ENCODE measurements at regions not wholly inside any gene's neighbourhood (a gene's known extent, or its start where the extent isn't known, plus 50 kb on each side); places are given as distances from the start of the nearest gene placed in this dataset.
A peak's percentile ranks its signal among the peaks of the same experiment; 100 is the strongest.

GRCh38 chr9:115668521-115668920 lies 485.1 kb upstream of the PAPPA start:
- in situ Hi-C loops (cut with MboI) = no loop called here
- Histone ChIP-seq H4K20me1 (ENCODE audit: insufficient read depth) (no peaks in the 10 kb centered on the region), H3K79me2 (ENCODE audit: insufficient read depth) (no peaks in the 10 kb centered on the region), H3K27me3 (replicated peaks; ENCODE audit: insufficient read depth) (no peaks in the 10 kb centered on the region), H3F3A (ENCODE audit: insufficient read depth) (peaks cover 59% of the 10 kb centered on the region), H3K4me3 (peak overlapping the region; percentile 28), H3K9ac (peak overlapping the region; percentile 68), H3K27ac (peak overlapping the region; percentile 96), H3K9me3 (ENCODE audit: low read depth) (no peaks in the 10 kb centered on the region), H3K9me2 (ENCODE audit: insufficient read depth) (no peaks in the 10 kb centered on the region), H3K4me1 (ENCODE audit: insufficient read depth) (peaks cover 53% of the 10 kb centered on the region), H3K4me2 (ENCODE audit: unreplicated experiment) (peak overlapping the region; percentile 60), H2AFZ (no peak overlapping the region), H3K36me3 (ENCODE audit: low read depth) (no peaks in the 10 kb centered on the region)
- 16 to 20% methylated on average over 2 of the region's 2 CpGs for WGBS, 2 experiments (ENCODE audit: low coverage in 1 of 2, low lambda C conversion rate in 2 of 2, missing lambda C conversion rate in 2 of 2)
- peak; percentile 89 for DNase-seq
- TF ChIP-seq EZH2 (IDR thresholded peaks at IDR 0.05; ENCODE audit: insufficient read depth, poor library complexity, severe bottlenecking) (no peak), EZH2phosphoT487 (IDR thresholded peaks at IDR 0.05; ENCODE audit: insufficient read depth, low read depth) (no peak)

GRCh38 chr9:115671236-115671962 lies 482.2 kb upstream of the PAPPA start:
- Histone ChIP-seq H3K9ac (peak overlapping the region; percentile 86), H3K27ac (peak overlapping the region; percentile 99), H3K4me1 (ENCODE audit: insufficient read depth) (peaks cover 71% of the 10 kb centered on the region)

GRCh38 chr9:115671963-115672305 lies 481.7 kb upstream of the PAPPA start:
- Histone ChIP-seq H3K79me2 (ENCODE audit: insufficient read depth) (no peaks in the 10 kb centered on the region), H3K4me3 (peak overlapping the region; percentile 43; the same call in 1 of the 2 replicates), H3K9me3 (ENCODE audit: low read depth) (no peaks in the 10 kb centered on the region), H2AFZ (no peak overlapping the region), H3K36me3 (ENCODE audit: low read depth) (no peaks in the 10 kb centered on the region), H3K9me2 (ENCODE audit: insufficient read depth) (no peaks in the 10 kb centered on the region), H3K4me1 (ENCODE audit: insufficient read depth) (peaks cover 71% of the 10 kb centered on the region), H3F3A (ENCODE audit: insufficient read depth) (peaks cover 79% of the 10 kb centered on the region), H3K27ac (peak overlapping the region; percentile 99), H3K4me2 (ENCODE audit: unreplicated experiment) (peak overlapping the region; percentile 61), H4K20me1 (ENCODE audit: insufficient read depth) (no peaks in the 10 kb centered on the region), H3K27me3 (replicated peaks; ENCODE audit: insufficient read depth) (no peaks in the 10 kb centered on the region), H3K9ac (peak overlapping the region; percentile 86)
- no peak for DNase-seq
- WGBS, 2 experiments (ENCODE audit: low coverage in 1 of 2, low lambda C conversion rate in 2 of 2, missing lambda C conversion rate in 2 of 2) = 81 to 97% methylated on average over 1 of the region's 1 CpG
- TF ChIP-seq EZH2 (IDR thresholded peaks at IDR 0.05; ENCODE audit: insufficient read depth, poor library complexity, severe bottlenecking) = no peak
- TF ChIP-seq EZH2phosphoT487 (IDR thresholded peaks at IDR 0.05; ENCODE audit: insufficient read depth, low read depth) = no peak
- in situ Hi-C loops (cut with MboI) = no loop called here

More at GRCh38 chr9:115671236-115671962, 482.2 kb upstream of the PAPPA start:
- H3K9me3 ChIP-seq (ENCODE audit: low read depth) = no peaks in the 10 kb centered on the region
- H3K4me3 ChIP-seq = no peak overlapping the region
- no peaks in the 10 kb centered on the region for H4K20me1 ChIP-seq (ENCODE audit: insufficient read depth)
- in situ Hi-C loops (cut with MboI) = no loop called here
- H2AFZ ChIP-seq = no peak overlapping the region
- H3F3A ChIP-seq (ENCODE audit: insufficient read depth) = peaks cover 79% of the 10 kb centered on the region
- TF ChIP-seq EZH2 (IDR thresholded peaks at IDR 0.05; ENCODE audit: insufficient read depth, poor library complexity, severe bottlenecking) = no peak
- no peak for TF ChIP-seq EZH2phosphoT487 (IDR thresholded peaks at IDR 0.05; ENCODE audit: insufficient read depth, low read depth)
- H3K4me2 ChIP-seq (ENCODE audit: unreplicated experiment) = peak overlapping the region; percentile 61
- 84 to 88% methylated on average over 6 to 7 of the region's 7 CpGs for WGBS, 2 experiments (ENCODE audit: low coverage in 1 of 2, low lambda C conversion rate in 2 of 2, missing lambda C conversion rate in 2 of 2)
- no peaks in the 10 kb centered on the region for H3K36me3 ChIP-seq (ENCODE audit: low read depth)
- no peaks in the 10 kb centered on the region for H3K79me2 ChIP-seq (ENCODE audit: insufficient read depth)
- no peaks in the 10 kb centered on the region for H3K9me2 ChIP-seq (ENCODE audit: insufficient read depth)
- H3K27me3 ChIP-seq (replicated peaks; ENCODE audit: insufficient read depth) = no peaks in the 10 kb centered on the region
- peak; percentile 28 for DNase-seq

- Histone ChIP-seq H3K27ac (peak overlapping the region; percentile 99), H3K4me1 (ENCODE audit: insufficient read depth) (peaks cover 64% of the 10 kb centered on the region), H3K36me3 (ENCODE audit: low read depth) (no peaks in the 10 kb centered on the region), H3K4me2 (ENCODE audit: unreplicated experiment) (peak overlapping the region; percentile 61), H3K9ac (peak overlapping the region; percentile 86), H3K27me3 (replicated peaks; ENCODE audit: insufficient read depth) (no peaks in the 10 kb centered on the region), H2AFZ (no peak overlapping the region), H4K20me1 (ENCODE audit: insufficient read depth) (no peaks in the 10 kb centered on the region), H3F3A (ENCODE audit: insufficient read depth) (peaks cover 73% of the 10 kb centered on the region), H3K9me2 (ENCODE audit: insufficient read depth) (no peaks in the 10 kb centered on the region), H3K9me3 (ENCODE audit: low read depth) (no peaks in the 10 kb centered on the region), H3K79me2 (ENCODE audit: insufficient read depth) (no peaks in the 10 kb centered on the region), H3K4me3 (peak overlapping the region; percentile 43; the same call in 1 of the 2 replicates)
- in situ Hi-C loops (cut with MboI) = no loop called here
- TF ChIP-seq EZH2phosphoT487 (IDR thresholded peaks at IDR 0.05; ENCODE audit: insufficient read depth, low read depth) = no peak; the same call in 1 of the 2 replicates
- no peak for TF ChIP-seq EZH2 (IDR thresholded peaks at IDR 0.05; ENCODE audit: insufficient read depth, poor library complexity, severe bottlenecking)
- peak; percentile 97 for DNase-seq
- 1 to 4% methylated on average over 7 of the region's 7 CpGs for WGBS, 2 experiments (ENCODE audit: low coverage in 1 of 2, low lambda C conversion rate in 2 of 2, missing lambda C conversion rate in 2 of 2)
Observed at GRCh38 chr9:115672477-115673316, 480.9 kb upstream of the PAPPA start.
